ENCODE measurements at regions not wholly inside any gene's neighbourhood (a gene's known extent, or its start where the extent isn't known, plus 50 kb on each side); places are given as distances from the start of the nearest gene placed in this dataset.
"Not testable (repeated sequence)": the region's sequence is repeated elsewhere in the genome, so short reads cannot be mapped to it uniquely, and the experiment has no call there.

- TF ChIP-seq CTCF (IDR thresholded peaks at IDR 0.05); EZH2 (IDR thresholded peaks at IDR 0.05; ENCODE audit: borderline replicate concordance, insufficient read depth, low read depth, low read length, poor library complexity, severe bottlenecking): not testable (repeated sequence)
Measured at GRCh38 chr11:67788341-67788695, 113.9 kb upstream of the ALDH3B2 start.
